ENCODE measurements at regions not wholly inside any gene's neighbourhood (a gene's known extent, or its start where the extent isn't known, plus 50 kb on each side); places are given as distances from the start of the nearest gene placed in this dataset.

DNA sequence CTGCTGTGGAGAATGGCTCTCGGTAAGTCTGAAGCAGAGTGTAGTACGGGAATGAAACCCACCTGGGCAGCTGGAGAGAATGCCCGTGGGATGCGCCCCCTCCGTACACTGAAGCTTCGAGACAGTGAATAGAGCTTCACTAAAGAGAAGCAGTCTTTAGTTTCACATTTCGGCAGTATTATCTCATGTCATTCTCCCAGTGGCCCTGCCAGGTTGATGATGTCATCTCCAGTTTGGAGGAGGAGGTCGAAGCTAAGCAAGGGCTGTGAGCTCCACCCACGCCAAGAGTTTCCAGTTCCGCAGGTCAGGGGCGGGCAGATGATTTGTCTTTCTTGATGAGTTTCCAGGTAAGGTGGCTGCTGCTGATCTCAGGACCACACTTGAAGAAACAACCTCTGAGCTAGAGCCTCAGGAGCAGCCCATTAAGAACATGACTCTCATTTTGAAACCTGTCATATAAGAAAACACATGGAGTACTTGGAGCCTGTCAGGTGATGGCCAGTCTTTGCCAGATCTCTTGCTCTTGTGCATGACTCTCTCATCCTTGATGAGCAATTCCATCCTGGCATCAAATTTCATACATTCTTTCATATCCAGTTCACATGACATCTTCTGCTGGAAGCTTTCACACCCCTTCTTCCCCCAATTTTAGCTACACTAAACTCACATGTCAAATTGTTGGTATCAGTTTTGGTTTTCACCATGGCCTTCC, 475.0 kb downstream of the RNF144A start:
- no peak for DNase-seq

DNA sequence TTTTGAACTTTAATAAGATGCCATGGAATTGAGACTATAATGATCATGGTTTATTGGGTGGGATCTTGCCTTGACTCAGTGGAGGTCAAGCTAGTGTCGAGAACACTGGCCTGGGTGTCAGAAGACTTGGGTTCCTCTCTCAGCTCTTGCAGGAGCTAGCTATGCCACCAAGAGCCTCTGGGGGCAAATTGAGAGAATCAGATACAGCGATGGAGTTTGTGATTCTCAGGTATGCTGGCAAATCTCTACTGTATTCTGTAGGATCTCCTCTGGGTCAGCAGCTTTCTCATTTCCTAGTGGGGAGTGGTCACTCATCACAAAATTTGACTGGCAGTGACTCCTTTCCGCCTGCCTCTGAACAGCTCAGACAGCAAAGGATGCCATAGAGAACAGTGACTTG, 477.0 kb downstream of the RNF144A start:
- DNase-seq, result no peak

- no peak for DNase-seq
These were observed 483.4 kb downstream of the RNF144A start for GRCh38 chr2:7400628-7401027.

DNA sequence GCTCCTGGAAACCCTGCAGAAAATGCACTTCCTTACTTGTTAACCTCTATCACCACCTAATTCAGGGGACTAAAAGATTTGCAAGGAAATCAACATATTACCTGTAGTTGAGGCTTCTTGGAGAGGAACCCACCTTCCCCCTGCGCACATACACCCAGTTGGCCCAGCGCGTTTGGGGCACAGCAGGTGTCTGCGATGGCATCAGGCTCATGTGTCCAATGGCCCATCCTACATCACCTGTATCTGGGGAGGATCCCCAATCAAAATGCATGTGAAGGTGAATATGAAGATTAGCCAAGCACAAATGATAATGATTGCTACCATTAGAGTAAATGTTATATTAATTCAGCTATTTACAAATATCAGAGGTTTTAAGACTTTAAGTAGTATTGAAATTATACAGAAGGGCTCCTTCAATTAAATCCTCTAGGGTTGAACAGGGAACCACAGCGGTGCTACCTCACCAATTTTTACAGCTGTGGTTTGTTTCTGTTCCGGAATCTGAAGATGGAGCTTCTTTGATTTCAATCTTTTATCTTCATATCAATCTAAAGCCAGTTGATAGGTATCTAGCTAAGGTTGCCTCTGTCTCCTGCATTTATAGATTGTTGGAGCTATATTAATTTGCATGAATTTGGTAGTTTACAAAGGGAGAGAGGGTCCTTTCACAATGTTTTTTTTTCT, 486.0 kb downstream of the RNF144A start:
- DNase-seq, result peak in 1 of 2 donors; percentile 5

DNA sequence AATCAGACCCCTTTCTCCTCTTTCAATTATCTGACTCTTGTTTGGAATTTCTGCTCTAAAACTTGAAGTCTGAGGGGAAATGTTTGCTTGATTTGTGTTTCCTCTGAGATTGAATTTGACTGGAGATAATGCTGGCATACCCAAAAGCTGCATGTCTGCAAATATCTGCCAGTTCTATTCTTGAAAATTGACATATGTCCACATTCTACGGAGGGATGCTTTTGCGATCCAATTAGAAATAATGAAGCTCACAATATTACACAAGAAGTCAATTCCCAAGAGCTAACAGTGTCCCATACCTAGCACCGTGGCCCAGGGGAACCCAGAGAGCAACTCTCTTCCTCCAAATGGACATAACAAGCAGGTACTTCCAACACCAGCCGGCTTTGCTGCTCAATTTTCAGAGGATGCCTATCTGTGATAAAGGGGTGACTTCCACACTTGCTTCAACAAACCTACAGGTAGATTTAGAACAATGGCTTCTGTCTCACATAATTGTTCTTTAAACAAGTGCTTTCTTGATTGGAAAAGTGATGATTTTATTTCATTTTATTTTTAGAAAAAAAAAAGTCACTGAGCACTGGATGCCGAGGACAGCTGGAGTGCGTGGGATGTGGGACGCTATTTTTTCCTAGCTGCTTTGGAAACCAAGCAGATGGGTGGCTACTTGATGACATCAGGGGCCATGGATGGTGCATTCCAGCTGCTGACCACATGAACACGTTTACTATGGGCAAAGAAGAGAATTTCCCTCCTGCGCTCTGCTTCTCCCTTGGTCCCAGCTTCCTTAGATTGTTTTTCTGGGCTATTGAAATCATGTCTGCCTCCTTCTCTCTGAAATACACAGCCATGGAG, 488.9 kb downstream of the RNF144A start:
- DNase-seq, result no peak

- no peak for DNase-seq
These were observed 489.8 kb downstream of the RNF144A start for GRCh38 chr2:7407001-7407400.

GRCh38 chr2:7407906-7408680, 490.9 kb downstream of the RNF144A start:
- DNase-seq, result no peak

GRCh38 chr2:7411691-7412090, 494.5 kb downstream of the RNF144A start:
- no peak for DNase-seq

- no peak for DNase-seq
These were observed 500.9 kb downstream of the RNF144A start for GRCh38 chr2:7417845-7418742.

DNA sequence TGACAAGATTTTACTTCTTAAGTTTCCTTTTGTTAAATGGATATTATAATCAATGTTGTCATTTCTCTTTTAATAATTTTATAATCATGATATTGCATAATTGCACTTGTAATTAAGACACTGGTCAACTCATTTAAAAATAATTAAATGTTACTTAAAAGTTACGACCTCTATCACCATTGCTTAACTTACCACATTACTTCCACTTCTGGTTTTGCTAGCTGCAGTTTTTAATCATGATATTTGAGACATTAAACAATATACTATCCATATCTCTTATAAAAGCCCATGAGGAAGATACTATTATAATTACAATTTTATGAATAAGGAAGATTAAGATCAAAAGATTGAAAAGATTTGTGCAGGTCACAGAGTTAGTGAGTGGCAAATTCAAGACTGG, 502.0 kb downstream of the RNF144A start:
- DNase-seq, result no peak

DNA sequence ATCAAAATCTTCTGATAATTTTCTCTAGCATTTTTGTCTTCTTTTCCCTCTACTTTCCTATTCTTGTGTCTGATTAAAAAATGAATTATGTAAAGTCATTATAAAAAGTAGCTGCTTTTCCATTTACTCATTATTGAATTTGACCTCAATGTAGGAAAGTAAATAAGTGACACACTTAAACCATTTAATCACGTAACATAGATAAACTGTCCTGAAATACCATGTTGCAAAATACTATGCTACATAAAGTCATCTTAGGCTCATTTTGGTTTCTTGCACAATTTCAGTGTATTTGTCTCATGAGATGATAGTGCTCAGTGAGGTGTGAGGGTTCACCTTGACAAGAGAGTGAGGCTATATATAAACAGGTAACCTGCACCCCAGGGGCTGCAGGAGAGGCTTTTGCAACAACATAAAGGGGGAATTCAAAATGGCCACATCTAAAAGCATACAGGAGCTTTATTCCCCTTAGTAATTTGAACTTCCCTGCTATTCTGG, 502.7 kb downstream of the RNF144A start:
- DNase-seq, result no peak

GRCh38 chr2:7420530-7420929, 503.3 kb downstream of the RNF144A start:
- no peak for DNase-seq

- DNase-seq, result no peak
These were observed 507.3 kb downstream of the RNF144A start for GRCh38 chr2:7424481-7424880.

DNA sequence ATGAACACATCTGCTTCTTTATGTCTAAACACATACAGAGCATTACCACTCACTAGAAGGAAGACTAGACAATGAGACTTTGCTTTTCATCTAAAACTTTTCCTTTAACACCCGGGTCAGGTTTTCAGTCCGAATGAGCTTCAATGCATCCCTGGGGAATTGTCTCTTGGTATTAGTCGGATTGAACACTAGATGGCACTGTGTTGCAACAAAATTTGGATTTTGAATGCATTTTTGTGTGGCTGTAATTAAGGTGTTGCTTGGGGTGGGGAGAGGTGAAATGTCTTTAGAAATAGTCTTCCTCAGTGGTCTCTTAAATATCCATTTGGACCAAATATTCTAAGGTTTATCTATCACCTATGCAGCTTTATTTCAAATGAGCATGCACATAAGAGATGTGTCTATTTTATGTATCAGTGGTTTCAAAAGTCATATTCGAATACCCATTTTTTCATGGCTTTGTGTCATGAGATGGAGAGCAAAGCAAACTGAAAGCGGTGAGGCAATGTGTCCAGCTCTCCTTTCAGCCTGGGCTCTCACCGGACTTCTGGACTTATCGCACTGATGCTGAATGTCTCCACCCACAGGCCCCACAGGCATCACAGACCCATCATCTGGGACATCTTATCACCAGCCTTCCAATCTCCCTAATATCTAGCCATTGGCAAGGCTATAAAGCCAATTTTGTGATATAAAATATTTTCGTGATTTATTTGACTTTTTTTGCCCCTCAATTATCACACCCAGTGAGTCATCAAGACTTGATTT, 510.3 kb downstream of the RNF144A start:
- peak; percentile 20 to 73 for DNase-seq

DNA sequence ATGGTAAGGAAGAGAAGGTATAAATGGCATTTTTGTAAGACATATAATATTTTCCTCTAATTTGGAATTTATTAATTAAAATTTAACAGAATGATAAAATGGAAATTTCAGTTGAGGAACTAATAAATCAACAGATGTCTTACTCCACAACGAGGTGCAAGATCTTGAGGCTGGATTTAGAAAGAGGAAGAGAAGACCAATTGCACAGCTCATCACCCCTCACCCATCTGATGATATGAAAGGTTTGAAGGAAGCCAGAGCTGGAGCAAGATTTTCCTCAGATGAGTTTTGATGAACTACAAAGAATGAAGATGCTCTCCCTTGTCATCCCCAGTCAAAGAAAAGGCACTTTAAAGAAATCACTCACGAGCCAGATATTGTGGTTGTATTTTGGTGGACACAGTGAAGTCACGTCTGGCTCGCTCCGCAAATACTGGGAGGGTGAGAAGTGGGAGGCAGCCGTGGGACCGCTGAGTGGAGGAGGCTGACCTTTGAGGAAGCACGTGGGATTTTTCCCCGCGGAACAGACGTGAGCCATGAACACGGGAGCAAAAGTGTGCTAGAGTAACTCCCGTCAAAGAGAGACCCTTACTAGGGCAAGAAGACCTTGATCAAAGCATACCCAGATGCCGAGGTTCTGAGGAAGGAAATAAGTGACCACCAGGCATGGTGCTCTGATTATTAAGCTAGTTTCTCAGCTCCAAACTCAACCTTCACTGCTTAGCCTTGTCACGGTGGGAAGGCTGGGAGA, 511.4 kb downstream of the RNF144A start:
- no peak for DNase-seq

DNA sequence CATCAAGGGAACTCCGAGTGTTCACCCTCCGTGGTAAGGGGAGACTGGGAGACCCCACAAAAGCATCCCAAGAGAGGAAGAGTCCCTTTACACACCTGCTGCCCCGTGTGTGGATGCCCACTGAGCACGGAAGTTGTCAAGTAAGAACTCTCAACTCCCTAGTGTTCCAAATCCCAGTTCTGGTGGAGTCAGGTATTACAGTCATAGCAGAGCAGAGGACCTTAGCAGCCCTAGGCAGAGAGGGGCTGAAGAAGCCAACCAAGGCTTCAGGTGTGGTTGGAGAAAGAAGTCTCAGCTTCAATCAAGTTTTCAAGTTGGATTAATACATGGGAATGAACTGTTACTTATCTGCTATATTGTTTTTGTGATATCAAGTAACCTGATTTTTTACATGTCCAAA, 512.5 kb downstream of the RNF144A start:
- no peak for DNase-seq

DNA sequence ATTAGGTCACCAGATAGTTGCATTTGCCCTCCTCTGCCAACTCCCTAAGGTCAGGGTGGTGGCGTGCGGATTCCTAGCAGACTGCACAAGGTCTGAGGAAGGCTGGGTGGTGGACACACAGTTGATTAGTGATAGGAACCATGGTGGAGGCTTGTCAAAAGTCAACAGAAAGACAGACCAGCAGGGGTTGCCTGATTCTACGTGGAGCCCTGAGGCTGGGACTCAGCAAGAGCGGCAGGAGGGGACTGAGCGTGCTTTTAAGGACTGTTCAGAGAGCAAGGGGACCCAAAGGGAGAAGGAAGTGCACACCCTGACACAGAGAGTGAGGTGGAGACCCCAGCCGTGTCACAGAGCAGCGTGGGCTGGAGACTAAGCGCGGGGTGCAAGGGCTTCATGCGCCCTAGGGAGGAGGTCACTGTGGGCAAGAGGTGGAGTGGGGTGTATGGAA, 513.2 kb downstream of the RNF144A start:
- DNase-seq, result no peak

DNA sequence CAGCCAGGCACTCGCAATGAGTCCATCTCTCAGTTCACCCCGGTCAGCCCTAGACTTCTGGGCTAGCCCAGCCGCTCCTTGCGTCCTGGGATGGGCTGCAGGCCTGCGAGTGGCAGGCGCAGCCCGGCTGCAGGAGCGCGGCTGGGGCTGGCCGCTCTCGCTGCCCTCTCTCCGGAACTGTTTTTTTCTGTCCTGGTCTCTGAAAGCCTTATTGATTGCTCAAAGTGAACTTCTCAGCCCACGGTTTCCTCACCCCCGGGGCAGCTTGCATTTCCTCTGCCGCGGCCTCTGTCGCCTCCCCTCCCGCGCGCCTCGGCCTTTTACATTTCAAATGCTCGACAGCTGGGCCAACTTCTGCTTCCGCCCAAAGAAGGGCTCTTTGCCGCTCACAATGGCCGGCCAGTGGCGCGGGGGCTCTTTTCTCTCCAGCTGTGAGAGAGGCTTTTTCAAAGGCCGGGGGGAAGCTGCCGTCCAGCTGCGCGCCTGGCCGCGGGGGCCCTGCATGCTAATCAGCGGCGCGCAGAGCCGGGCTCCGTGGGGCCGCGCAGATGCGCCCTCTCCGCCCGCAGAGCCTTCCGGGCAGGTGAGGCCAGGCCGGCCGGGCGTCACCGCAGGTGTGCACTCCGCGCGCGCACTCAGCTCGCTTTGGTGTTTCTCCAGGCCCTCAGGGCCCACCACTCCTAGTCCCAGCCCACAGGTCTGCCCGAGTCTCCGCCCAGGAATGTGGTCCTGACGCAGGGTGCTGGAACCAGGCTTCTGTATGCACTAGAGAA, 513.8 kb downstream of the RNF144A start:
- DNase-seq, result peak in 1 of 2 donors; percentile 48

DNA sequence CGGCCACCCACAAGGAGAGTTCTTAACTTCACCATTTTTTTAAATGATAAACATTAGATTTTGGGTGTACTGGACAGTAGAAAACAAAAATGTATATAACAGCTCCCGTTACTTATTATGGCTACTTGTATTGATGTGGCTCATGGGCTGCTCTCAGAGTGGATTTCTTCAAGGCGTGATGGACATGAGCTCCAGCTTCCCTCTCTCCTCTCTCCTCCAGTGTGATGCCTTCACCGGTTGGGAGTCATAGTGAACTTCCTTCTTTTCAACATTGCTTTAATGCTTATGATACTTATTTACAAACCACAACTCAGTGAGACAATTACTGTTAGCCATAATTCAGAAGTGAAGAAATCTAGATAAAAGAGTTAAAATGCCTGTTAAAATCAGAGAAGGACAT, 515.2 kb downstream of the RNF144A start:
- DNase-seq, result no peak

Data from CD4-positive, alpha-beta T cell treated with Interleukin-1 beta for 1 hour (primary cell).